ENCODE measurements at regions not wholly inside any gene's neighbourhood (a gene's known extent, or its start where the extent isn't known, plus 50 kb on each side); places are given as distances from the start of the nearest gene placed in this dataset.

GRCh38 chr15:78695046-78695671, 54.1 kb upstream of the CHRNB4 start:
- TF ChIP-seq CTCF (IDR thresholded peaks at IDR 0.05 in 4 of 5, conservative IDR thresholded peaks at IDR 0.05 in 1 of 5) (no peak), POLR2A (IDR thresholded peaks at IDR 0.05) (no peak)

Data from gastrocnemius medialis (tissue), 4 donors.